Activated naive CD4-positive, alpha-beta T cell treated with anti-CD3 and anti-CD28 coated beads, Interleukin-2, amount 50 U/mL, for 72 hours (primary cell): ENCODE measurements at regions not wholly inside any gene's neighbourhood (a gene's known extent, or its start where the extent isn't known, plus 50 kb on each side); places are given as distances from the start of the nearest gene placed in this dataset.

ENCODE experiments used
- ATAC-seq, 2 donors: fragments of 150-1000 bp; cut with Tn5 transposase; 2 replicates each; pipeline ENCODE4 v1.10.0; 2021; ENCODE audit warnings: mild to moderate bottlenecking in 2 of 2, moderate library complexity in 2 of 2
- DNase-seq, 2 donors: peaks; one replicate each; pipeline ENCODE4 v3.0.0; 2021 to 2022; ENCODE audit warnings: low spot score in 2 of 2
- H3K27ac Mint-ChIP-seq, 2 donors: one replicate each; pipeline ENCODE4 v1.8.0; 2022; ENCODE audit warnings: mild to moderate bottlenecking in 2 of 2, mixed read lengths in 2 of 2
- H3K36me3 Mint-ChIP-seq, 2 donors: one replicate each; pipeline ENCODE4 v1.8.0; 2022; ENCODE audit warnings: mixed read lengths in 2 of 2
- H3K9me3 Mint-ChIP-seq, 2 donors: one replicate each; pipeline ENCODE4 v1.8.0; 2022; ENCODE audit warnings: mixed read lengths in 2 of 2

- H3K27ac Mint-ChIP-seq: no peak overlapping the region
- no peaks in the 10 kb centered on the region for H3K36me3 Mint-ChIP-seq
Measured at GRCh38 chr1:223482132-223482531, 88.9 kb downstream of the CCDC185 start.

DNA sequence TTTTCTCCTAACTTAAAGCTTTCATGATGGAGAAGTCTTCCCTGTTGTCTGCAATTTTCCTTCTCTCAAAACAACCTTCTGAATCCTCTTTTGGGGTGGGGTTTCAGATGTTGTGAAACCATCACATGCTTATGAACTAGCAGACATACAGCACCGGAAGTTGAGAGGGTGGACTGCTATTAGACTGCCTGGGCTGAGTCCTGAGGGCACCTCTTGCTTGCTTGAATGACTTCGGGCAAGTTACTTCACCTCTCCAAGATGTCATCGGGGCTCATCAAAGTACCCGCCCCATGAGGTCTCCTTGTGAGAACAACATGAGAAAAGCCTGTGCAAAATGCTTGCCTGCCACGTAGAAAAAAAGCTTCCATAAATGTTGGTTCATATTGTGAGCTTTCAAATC is 89.6 kb downstream of the CCDC185 start:
- no peak overlapping the region for H3K27ac Mint-ChIP-seq

More at GRCh38 chr1:223482132-223482531, 88.9 kb downstream of the CCDC185 start:
- no peak for DNase-seq
- H3K9me3 Mint-ChIP-seq: no peaks in the 10 kb centered on the region
- ATAC-seq: no peak

DNA sequence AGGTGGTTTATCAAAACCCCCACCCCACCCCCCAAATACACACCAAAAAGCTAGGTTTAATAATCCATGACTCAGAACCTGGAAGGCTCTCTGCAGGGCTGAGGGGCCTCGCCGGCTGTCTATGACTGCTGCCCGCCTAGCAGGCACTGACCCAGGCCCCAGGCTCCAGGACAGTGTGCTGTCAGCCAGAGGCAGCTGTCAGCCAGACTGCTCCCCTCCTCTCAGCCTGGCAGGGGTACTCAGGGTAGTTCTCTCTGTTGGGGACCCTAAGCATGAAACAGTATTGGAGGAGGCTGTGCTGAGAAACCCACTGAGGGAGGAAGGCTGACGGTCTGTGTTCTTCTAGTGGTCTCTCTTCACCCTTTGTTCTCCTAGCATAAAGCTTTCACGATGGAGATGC is 90.3 kb downstream of the CCDC185 start:
- Mint-ChIP-seq H3K36me3 (no peaks in the 10 kb centered on the region), H3K9me3 (no peaks in the 10 kb centered on the region), H3K27ac (peak overlapping the region in 1 of 2 donors; percentile 8)
- DNase-seq: no peak
- ATAC-seq: no peak

More for the DNA sequence above, 89.6 kb downstream of the CCDC185 start:
- DNase-seq: no peak
- Mint-ChIP-seq H3K9me3 (no peaks in the 10 kb centered on the region), H3K36me3 (no peaks in the 10 kb centered on the region)
- no peak for ATAC-seq

GRCh38 chr1:223486366-223486765 is 93.2 kb downstream of the CCDC185 start:
- DNase-seq (no peak), ATAC-seq (no peak)
- Mint-ChIP-seq H3K36me3 (no peaks in the 10 kb centered on the region), H3K27ac (no peak overlapping the region), H3K9me3 (no peaks in the 10 kb centered on the region)

GRCh38 chr1:223486932-223487886 is 94.0 kb downstream of the CCDC185 start:
- no peak for ATAC-seq
- Mint-ChIP-seq H3K36me3 (no peaks in the 10 kb centered on the region), H3K27ac (peak overlapping the region in 1 of 2 donors; percentile 67), H3K9me3 (no peaks in the 10 kb centered on the region)
- DNase-seq: no peak

DNA sequence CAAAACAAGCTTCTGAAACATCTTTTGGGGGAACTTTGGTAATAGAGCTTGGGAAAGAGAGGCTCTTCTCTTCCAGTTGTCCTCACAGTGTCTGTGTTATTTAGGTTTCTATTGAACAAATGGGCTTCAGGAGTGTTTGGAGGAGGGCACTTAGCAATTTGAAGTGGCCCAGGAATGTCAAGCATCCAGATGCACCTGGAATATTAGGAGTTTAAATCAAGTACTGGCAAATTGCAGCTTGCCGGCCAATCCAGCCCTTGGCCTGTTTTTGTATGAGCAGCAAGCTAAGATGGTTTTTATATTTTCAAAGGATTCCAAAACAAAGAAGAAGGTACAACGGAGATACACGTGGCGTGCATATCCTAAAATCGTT is 94.7 kb downstream of the CCDC185 start:
- H3K9me3 Mint-ChIP-seq: no peaks in the 10 kb centered on the region
- no peak for ATAC-seq
- no peak for DNase-seq

DNA sequence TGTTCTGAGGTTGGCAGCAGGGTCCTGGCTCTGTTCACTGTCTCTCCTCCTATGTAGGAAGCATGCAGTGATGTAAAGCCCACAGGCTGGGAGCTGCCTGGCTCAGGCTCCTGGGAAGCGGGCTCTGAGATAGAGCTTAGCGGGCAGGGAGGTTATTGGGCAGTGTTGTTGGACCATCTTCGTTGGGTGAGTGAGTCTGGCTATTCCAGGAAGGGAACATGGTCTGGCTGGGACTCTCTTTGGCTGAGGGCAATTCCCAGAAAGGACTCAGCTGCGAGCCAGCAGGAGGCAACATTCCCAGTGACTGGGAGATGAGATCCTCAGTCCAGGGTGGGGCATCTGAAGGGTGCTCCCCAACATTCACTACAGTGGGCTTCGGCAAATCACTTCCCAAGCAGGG is 96.2 kb downstream of the CCDC185 start:
- H3K9me3 Mint-ChIP-seq: no peaks in the 10 kb centered on the region
- no peak overlapping the region for H3K27ac Mint-ChIP-seq
- DNase-seq: no peak
- no peak for ATAC-seq
- H3K36me3 Mint-ChIP-seq: no peaks in the 10 kb centered on the region

More for the DNA sequence above, 94.7 kb downstream of the CCDC185 start:
- H3K36me3 Mint-ChIP-seq: no peaks in the 10 kb centered on the region
- no peak overlapping the region for H3K27ac Mint-ChIP-seq

DNA sequence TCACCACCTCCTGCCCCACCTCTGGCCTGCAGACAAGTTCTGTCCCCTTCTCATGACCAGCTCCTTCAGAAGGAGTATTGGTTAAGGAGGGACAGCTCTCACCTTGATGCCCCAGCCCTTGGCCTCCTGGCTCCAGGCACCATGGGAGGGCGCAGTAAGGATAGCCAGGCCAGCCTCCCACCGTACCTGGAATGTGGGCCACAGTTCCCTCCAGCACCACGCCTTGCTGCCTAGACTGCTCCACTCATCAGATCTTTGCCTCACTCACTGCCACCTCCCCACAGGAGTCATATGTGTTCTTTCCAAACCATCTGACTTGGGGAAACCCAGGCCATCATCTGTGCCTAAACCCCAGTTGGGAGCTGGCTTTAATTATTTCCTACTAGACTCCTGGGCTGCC is 97.0 kb downstream of the CCDC185 start:
- DNase-seq (peak in 1 of 2 donors; percentile 16), ATAC-seq (no peak)
- peak overlapping the region in 1 of 2 donors; percentile 10 for H3K27ac Mint-ChIP-seq
- no peaks in the 10 kb centered on the region for H3K9me3 Mint-ChIP-seq
- H3K36me3 Mint-ChIP-seq: no peaks in the 10 kb centered on the region
